ENCODE measurements at regions not wholly inside any gene's neighbourhood (a gene's known extent, or its start where the extent isn't known, plus 50 kb on each side); places are given as distances from the start of the nearest gene placed in this dataset.

DNA sequence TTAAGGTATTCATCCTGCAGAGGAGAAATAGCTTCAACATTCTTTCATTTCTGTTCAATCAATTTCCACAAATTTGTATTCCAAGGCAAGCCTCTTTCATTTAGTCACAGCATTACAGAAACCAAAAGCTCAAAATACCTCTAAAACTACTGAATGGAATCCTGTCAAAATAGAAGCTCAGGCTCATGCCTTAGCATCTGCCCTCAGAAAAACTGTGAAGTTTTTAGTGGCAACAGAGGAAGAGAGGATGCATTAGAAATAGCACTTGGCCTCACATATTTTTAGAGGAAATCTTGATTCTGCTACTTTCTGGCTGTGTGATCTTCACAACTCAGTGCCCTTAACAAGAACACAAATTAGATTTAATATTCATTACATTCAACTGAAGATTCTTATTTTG, 69.1 kb upstream of the GALNT13 start:
- Histone ChIP-seq H3K4me2 (ENCODE audit: low read length) (no peak overlapping the region), H3K27me3 (ENCODE audit: insufficient read depth, low read length) (no peaks in the 10 kb centered on the region), H4K91ac (ENCODE audit: low read depth, low read length) (no peak overlapping the region), H3K14ac (ENCODE audit: low read length) (no peak overlapping the region), H2BK120ac (ENCODE audit: insufficient read depth, low read length, poor library complexity) (no peak overlapping the region), H3K79me1 (ENCODE audit: low read length) (no peaks in the 10 kb centered on the region), H2BK12ac (ENCODE audit: low read length) (no peak overlapping the region), H3K27ac (ENCODE audit: low read depth, low read length) (no peak overlapping the region), H3K4me1 (ENCODE audit: control insufficient read depth in 1 of 2, insufficient read depth in 2 of 2, low read length in 2 of 2) (no peaks in the 10 kb centered on the region), H2AFZ (ENCODE audit: insufficient read depth, low read length, poor library complexity) (no peak overlapping the region), H3K23ac (ENCODE audit: low read length) (no peak overlapping the region), H3K36me3 (ENCODE audit: control insufficient read depth in 1 of 2, insufficient read depth in 2 of 2, low read length in 2 of 2) (no peaks in the 10 kb centered on the region), H3K9ac (ENCODE audit: low read length) (no peak overlapping the region), H3K9me3 (ENCODE audit: insufficient read depth, low read depth, low read length) (no peaks in the 10 kb centered on the region), H4K8ac (ENCODE audit: low read depth, low read length) (no peak overlapping the region), H2AK5ac (ENCODE audit: low read length) (no peak overlapping the region), H3K79me2 (ENCODE audit: control insufficient read depth, insufficient read depth, low read length, poor library complexity) (no peaks in the 10 kb centered on the region), H2BK5ac (ENCODE audit: low read depth, low read length, poor library complexity) (no peak overlapping the region), H4K12ac (ENCODE audit: low read depth, low read length) (no peak overlapping the region), H3K4ac (ENCODE audit: low read depth, low read length) (no peak overlapping the region), H3K18ac (ENCODE audit: low read length) (no peak overlapping the region), H3K4me3 (ENCODE audit: low read depth, low read length) (no peak overlapping the region)
- DNase-seq: no peak

DNA sequence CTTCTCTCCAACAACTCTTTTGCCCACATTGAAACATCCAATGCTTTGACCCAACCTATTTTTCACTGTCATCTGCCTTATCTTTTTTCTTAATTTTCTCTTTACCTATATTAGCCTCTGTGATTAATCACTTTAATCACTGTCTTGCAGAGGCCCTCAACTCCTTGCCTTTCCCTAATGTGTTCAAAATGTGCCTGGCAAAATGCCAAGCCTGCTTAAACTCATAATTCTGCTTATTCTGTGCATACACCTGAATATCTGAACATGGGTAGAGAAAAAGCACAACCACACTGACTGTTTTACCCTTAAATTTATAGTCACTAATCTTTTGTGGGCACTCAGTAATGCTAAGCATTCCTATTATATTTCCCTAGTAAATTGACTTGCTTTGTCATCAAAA, 63.0 kb upstream of the GALNT13 start:
- no peak overlapping the region for H2BK5ac ChIP-seq (ENCODE audit: low read depth, low read length, poor library complexity)
- no peak overlapping the region for H2AFZ ChIP-seq (ENCODE audit: insufficient read depth, low read length, poor library complexity)
- H3K4me2 ChIP-seq (ENCODE audit: low read length): no peak overlapping the region
- H3K27me3 ChIP-seq (ENCODE audit: insufficient read depth, low read length): no peaks in the 10 kb centered on the region
- H2BK12ac ChIP-seq (ENCODE audit: low read length): no peak overlapping the region
- no peak overlapping the region for H3K14ac ChIP-seq (ENCODE audit: low read length)
- no peak overlapping the region for H4K12ac ChIP-seq (ENCODE audit: low read depth, low read length)
- H3K4ac ChIP-seq (ENCODE audit: low read depth, low read length): no peak overlapping the region
- no peak overlapping the region for H3K18ac ChIP-seq (ENCODE audit: low read length)
- H3K79me1 ChIP-seq (ENCODE audit: low read length): no peaks in the 10 kb centered on the region
- no peak overlapping the region for H3K4me3 ChIP-seq (ENCODE audit: low read depth, low read length)
- no peak for DNase-seq
- no peak overlapping the region for H2AK5ac ChIP-seq (ENCODE audit: low read length)
- H4K8ac ChIP-seq (ENCODE audit: low read depth, low read length): no peak overlapping the region
- H3K4me1 ChIP-seq (ENCODE audit: control insufficient read depth in 1 of 2, insufficient read depth in 2 of 2, low read length in 2 of 2): no peaks in the 10 kb centered on the region
- no peak overlapping the region for H3K27ac ChIP-seq (ENCODE audit: low read depth, low read length)
- no peaks in the 10 kb centered on the region for H3K9me3 ChIP-seq (ENCODE audit: insufficient read depth, low read depth, low read length)
- no peaks in the 10 kb centered on the region for H3K79me2 ChIP-seq (ENCODE audit: control insufficient read depth, insufficient read depth, low read length, poor library complexity)
- no peak overlapping the region for H3K9ac ChIP-seq (ENCODE audit: low read length)
- H3K36me3 ChIP-seq (ENCODE audit: control insufficient read depth in 1 of 2, insufficient read depth in 2 of 2, low read length in 2 of 2): no peaks in the 10 kb centered on the region
- no peak overlapping the region for H3K23ac ChIP-seq (ENCODE audit: low read length)
- no peak overlapping the region for H2BK120ac ChIP-seq (ENCODE audit: insufficient read depth, low read length, poor library complexity)
- H4K91ac ChIP-seq (ENCODE audit: low read depth, low read length): no peak overlapping the region

DNA sequence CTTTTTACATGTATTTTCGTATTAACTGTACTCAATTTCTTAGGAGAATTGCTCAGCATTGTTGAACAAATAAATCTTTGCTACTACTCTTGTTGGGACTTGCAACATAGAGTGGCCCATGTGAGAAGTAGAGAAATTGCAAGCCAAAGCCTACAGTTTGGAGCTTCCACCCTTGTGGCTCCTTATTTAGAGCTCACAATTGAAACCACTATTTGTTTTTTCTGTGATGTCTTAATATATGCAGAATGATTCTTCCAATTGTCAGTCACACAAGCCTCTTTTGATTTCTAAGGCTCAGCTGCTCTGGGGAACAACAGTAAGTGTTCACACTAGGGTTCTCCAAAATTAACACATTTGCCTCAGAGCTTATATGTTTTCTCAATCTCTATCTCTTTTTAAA, 60.2 kb upstream of the GALNT13 start:
- Histone ChIP-seq H2BK5ac (ENCODE audit: low read depth, low read length, poor library complexity) (no peak overlapping the region), H3K79me1 (ENCODE audit: low read length) (no peaks in the 10 kb centered on the region), H2BK120ac (ENCODE audit: insufficient read depth, low read length, poor library complexity) (no peak overlapping the region), H3K9me3 (ENCODE audit: insufficient read depth, low read depth, low read length) (no peaks in the 10 kb centered on the region), H3K79me2 (ENCODE audit: control insufficient read depth, insufficient read depth, low read length, poor library complexity) (no peaks in the 10 kb centered on the region), H3K4ac (ENCODE audit: low read depth, low read length) (no peak overlapping the region), H2BK12ac (ENCODE audit: low read length) (no peak overlapping the region), H3K14ac (ENCODE audit: low read length) (no peak overlapping the region), H3K4me3 (ENCODE audit: low read depth, low read length) (no peak overlapping the region), H4K12ac (ENCODE audit: low read depth, low read length) (no peak overlapping the region), H3K18ac (ENCODE audit: low read length) (no peak overlapping the region), H3K27ac (ENCODE audit: low read depth, low read length) (no peak overlapping the region), H4K91ac (ENCODE audit: low read depth, low read length) (no peak overlapping the region), H3K27me3 (ENCODE audit: insufficient read depth, low read length) (no peaks in the 10 kb centered on the region), H3K36me3 (ENCODE audit: control insufficient read depth in 1 of 2, insufficient read depth in 2 of 2, low read length in 2 of 2) (no peaks in the 10 kb centered on the region), H3K9ac (ENCODE audit: low read length) (no peak overlapping the region), H3K4me2 (ENCODE audit: low read length) (no peak overlapping the region), H3K23ac (ENCODE audit: low read length) (no peak overlapping the region), H3K4me1 (ENCODE audit: control insufficient read depth in 1 of 2, insufficient read depth in 2 of 2, low read length in 2 of 2) (no peaks in the 10 kb centered on the region), H4K8ac (ENCODE audit: low read depth, low read length) (no peak overlapping the region), H2AFZ (ENCODE audit: insufficient read depth, low read length, poor library complexity) (no peak overlapping the region), H2AK5ac (ENCODE audit: low read length) (no peak overlapping the region)
- WGBS (ENCODE audit: extremely low coverage, insufficient coverage, insufficient read length): no CpG with 5 or more reads among the region's 1 CpG
- DNase-seq: no peak

DNA sequence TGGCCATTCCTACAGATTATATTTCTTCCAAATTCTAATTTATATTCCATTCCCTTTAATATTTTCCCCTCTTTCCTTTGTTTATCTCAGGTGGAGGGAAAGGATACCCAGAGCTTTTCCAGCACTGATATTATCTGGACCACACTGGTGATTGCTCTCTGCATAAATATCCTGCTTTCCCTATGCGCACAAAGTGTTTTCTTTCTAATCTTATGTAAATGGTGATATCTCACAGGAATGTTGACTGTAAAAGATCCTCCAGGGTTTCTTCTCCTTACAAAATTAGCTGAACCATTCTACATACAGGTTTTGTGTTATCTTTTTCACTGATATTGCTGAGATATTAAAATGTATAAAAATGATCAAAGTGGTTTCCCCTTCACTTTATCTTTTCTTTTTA, 59.1 kb upstream of the GALNT13 start:
- Histone ChIP-seq H3K14ac (ENCODE audit: low read length) (no peak overlapping the region), H4K91ac (ENCODE audit: low read depth, low read length) (no peak overlapping the region), H3K4me2 (ENCODE audit: low read length) (no peak overlapping the region), H3K4me3 (ENCODE audit: low read depth, low read length) (no peak overlapping the region), H2AK5ac (ENCODE audit: low read length) (no peak overlapping the region), H3K23ac (ENCODE audit: low read length) (no peak overlapping the region), H3K27me3 (ENCODE audit: insufficient read depth, low read length) (no peaks in the 10 kb centered on the region), H3K79me1 (ENCODE audit: low read length) (no peaks in the 10 kb centered on the region), H2BK12ac (ENCODE audit: low read length) (no peak overlapping the region), H3K18ac (ENCODE audit: low read length) (no peak overlapping the region), H3K36me3 (ENCODE audit: control insufficient read depth in 1 of 2, insufficient read depth in 2 of 2, low read length in 2 of 2) (no peaks in the 10 kb centered on the region), H2BK120ac (ENCODE audit: insufficient read depth, low read length, poor library complexity) (no peak overlapping the region), H2BK5ac (ENCODE audit: low read depth, low read length, poor library complexity) (no peak overlapping the region), H3K9me3 (ENCODE audit: insufficient read depth, low read depth, low read length) (no peaks in the 10 kb centered on the region), H3K27ac (ENCODE audit: low read depth, low read length) (no peak overlapping the region), H3K9ac (ENCODE audit: low read length) (no peak overlapping the region), H3K4ac (ENCODE audit: low read depth, low read length) (no peak overlapping the region), H3K4me1 (ENCODE audit: control insufficient read depth in 1 of 2, insufficient read depth in 2 of 2, low read length in 2 of 2) (no peaks in the 10 kb centered on the region), H4K12ac (ENCODE audit: low read depth, low read length) (no peak overlapping the region), H3K79me2 (ENCODE audit: control insufficient read depth, insufficient read depth, low read length, poor library complexity) (no peaks in the 10 kb centered on the region), H4K8ac (ENCODE audit: low read depth, low read length) (no peak overlapping the region), H2AFZ (ENCODE audit: insufficient read depth, low read length, poor library complexity) (no peak overlapping the region)
- no CpG with 5 or more reads among the region's 1 CpG for WGBS (ENCODE audit: extremely low coverage, insufficient coverage, insufficient read length)
- DNase-seq: no peak

DNA sequence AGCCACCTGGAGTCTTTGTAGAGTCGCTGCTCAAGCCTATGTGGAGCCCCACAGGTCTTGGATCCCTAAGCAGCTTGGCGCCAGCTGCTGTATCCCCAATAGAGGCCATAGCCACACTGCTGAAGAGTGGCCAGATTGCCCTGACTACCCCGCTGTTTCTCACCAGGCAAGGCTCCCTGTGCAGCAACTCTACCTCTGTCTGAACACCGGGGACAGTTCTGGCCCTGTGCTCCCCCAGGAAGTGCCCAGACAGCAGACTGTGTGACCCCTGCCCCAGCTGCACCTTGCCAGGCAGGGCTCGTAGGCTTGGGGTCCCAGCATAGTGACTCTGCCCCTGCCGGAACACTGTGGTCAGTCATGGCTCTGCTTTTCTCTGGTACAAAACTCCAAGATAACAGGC, 53.5 kb upstream of the GALNT13 start:
- no peak overlapping the region for H2BK12ac ChIP-seq (ENCODE audit: low read length)
- no peaks in the 10 kb centered on the region for H3K9me3 ChIP-seq (ENCODE audit: insufficient read depth, low read depth, low read length)
- H3K9ac ChIP-seq (ENCODE audit: low read length): no peak overlapping the region
- no peak overlapping the region for H2BK120ac ChIP-seq (ENCODE audit: insufficient read depth, low read length, poor library complexity)
- no peak overlapping the region for H3K14ac ChIP-seq (ENCODE audit: low read length)
- no peak overlapping the region for H4K12ac ChIP-seq (ENCODE audit: low read depth, low read length)
- no peak overlapping the region for H2AK5ac ChIP-seq (ENCODE audit: low read length)
- H3K23ac ChIP-seq (ENCODE audit: low read length): no peak overlapping the region
- H3K79me2 ChIP-seq (ENCODE audit: control insufficient read depth, insufficient read depth, low read length, poor library complexity): no peaks in the 10 kb centered on the region
- DNase-seq: no peak
- no peak overlapping the region for H2AFZ ChIP-seq (ENCODE audit: insufficient read depth, low read length, poor library complexity)
- H3K4me2 ChIP-seq (ENCODE audit: low read length): no peak overlapping the region
- no peak overlapping the region for H3K27ac ChIP-seq (ENCODE audit: low read depth, low read length)
- no peak overlapping the region for H4K8ac ChIP-seq (ENCODE audit: low read depth, low read length)
- H2BK5ac ChIP-seq (ENCODE audit: low read depth, low read length, poor library complexity): no peak overlapping the region
- no peak overlapping the region for H3K4me3 ChIP-seq (ENCODE audit: low read depth, low read length)
- no peaks in the 10 kb centered on the region for H3K4me1 ChIP-seq (ENCODE audit: control insufficient read depth in 1 of 2, insufficient read depth in 2 of 2, low read length in 2 of 2)
- no CpG with 5 or more reads among the region's 6 CpGs for WGBS (ENCODE audit: extremely low coverage, insufficient coverage, insufficient read length)
- no peaks in the 10 kb centered on the region for H3K27me3 ChIP-seq (ENCODE audit: insufficient read depth, low read length)
- H4K91ac ChIP-seq (ENCODE audit: low read depth, low read length): no peak overlapping the region
- H3K18ac ChIP-seq (ENCODE audit: low read length): no peak overlapping the region
- no peak overlapping the region for H3K4ac ChIP-seq (ENCODE audit: low read depth, low read length)
- H3K79me1 ChIP-seq (ENCODE audit: low read length): no peaks in the 10 kb centered on the region
- H3K36me3 ChIP-seq (ENCODE audit: control insufficient read depth in 1 of 2, insufficient read depth in 2 of 2, low read length in 2 of 2): no peaks in the 10 kb centered on the region
